Upper lobe of right lung (tissue), 1 donor: ENCODE measurements at regions not wholly inside any gene's neighbourhood (a gene's known extent, or its start where the extent isn't known, plus 50 kb on each side); places are given as distances from the start of the nearest gene placed in this dataset.

ENCODE experiments used
- ATAC-seq: fragments of 200-7000 bp; cut with Tn5 transposase; one replicate; pipeline ENCODE4 v1.9.1; 2020; ENCODE audit warnings: mild to moderate bottlenecking, moderate library complexity
- DNase-seq: peaks from one replicate; pipeline ENCODE4 v3.0.0-alpha.2; 2020
- H3K27ac ChIP-seq: fragments of 200-600 bp; one replicate; pipeline ENCODE4 v1.8.0; 2022
- H3K27me3 ChIP-seq: fragments of 200-600 bp; one replicate; pipeline ENCODE4 v1.8.0; 2022; ENCODE audit warnings: mild to moderate bottlenecking
- H3K36me3 ChIP-seq: fragments of 200-600 bp; one replicate; pipeline ENCODE4 v1.8.0; 2022
- H3K4me1 ChIP-seq: fragments of 200-600 bp; one replicate; pipeline ENCODE4 v1.8.0; 2022
- H3K4me3 ChIP-seq: fragments of 200-600 bp; one replicate; pipeline ENCODE4 v1.8.0; 2022; ENCODE audit warnings: mild to moderate bottlenecking
- H3K9me3 ChIP-seq: fragments of 200-600 bp; one replicate; pipeline ENCODE4 v1.8.0; 2022
- CTCF ChIP-seq: fragments of 200-600 bp; IDR thresholded peaks from one replicate; pipeline ENCODE4 v1.8.0; 2022; ENCODE audit warnings: antibody characterized with exemption
- intact Hi-C: fragments of 100-400 bp; cut with DNase I; formaldehyde crosslinking; loops from one replicate; pipeline ENCODE4 v1.11.0; 2022
- donor health status: DM: no; HTN: yes; CAD: no; lungs with severe emphysema.

DNA sequence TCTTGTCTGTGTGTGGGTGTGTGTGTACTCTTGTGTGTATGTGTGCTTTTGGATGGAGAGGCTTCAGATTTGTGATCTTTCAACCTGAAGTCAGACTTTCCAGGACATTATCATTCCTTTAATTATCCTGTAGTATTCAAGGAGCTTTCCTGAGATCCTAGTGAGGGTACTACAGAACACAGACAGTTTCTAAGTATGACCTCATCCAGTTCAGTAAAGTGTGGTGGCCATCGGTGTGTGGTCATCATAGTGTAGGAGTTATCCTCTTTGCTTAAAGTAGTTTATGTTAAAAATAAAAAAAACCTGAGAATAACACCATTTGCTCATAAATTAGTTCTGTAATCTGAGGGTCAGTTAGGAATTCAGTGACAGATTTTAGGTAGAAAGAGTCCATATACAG is 478.0 kb upstream of the ACTBL2 start:
- ATAC-seq = no peak
- H3K9me3 ChIP-seq = peaks cover under 1% of the 10 kb centered on the region
- intact Hi-C loops = no loop called here
- no peak for DNase-seq
- H3K27ac ChIP-seq = no peak overlapping the region
- H3K27me3 ChIP-seq = no peaks in the 10 kb centered on the region
- TF ChIP-seq CTCF = no peak
- H3K36me3 ChIP-seq = no peaks in the 10 kb centered on the region
- no peaks in the 10 kb centered on the region for H3K4me1 ChIP-seq
- H3K4me3 ChIP-seq = no peak overlapping the region

DNA sequence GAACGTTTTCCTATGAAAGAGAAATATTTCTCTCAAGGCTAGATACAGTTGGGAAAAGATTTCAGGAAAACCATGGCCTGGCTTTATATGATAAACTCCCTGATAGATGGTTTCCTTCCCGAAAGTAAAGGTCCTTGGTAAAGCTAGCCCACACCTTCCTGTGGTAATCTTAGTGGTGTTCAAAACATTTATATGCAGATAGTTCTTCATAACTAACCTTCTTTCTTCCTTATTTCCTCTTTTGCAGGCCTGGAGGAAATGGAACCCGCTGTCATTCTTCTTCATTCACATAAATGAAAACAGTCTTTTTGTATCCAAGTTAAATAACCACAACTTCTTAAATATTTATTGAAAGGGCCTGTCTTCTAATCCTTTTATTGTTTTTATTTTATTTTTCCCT is 474.0 kb upstream of the ACTBL2 start:
- TF ChIP-seq CTCF = no peak
- Histone ChIP-seq H3K4me3 (no peak overlapping the region), H3K27ac (no peak overlapping the region), H3K27me3 (no peaks in the 10 kb centered on the region), H3K4me1 (no peaks in the 10 kb centered on the region), H3K9me3 (no peaks in the 10 kb centered on the region), H3K36me3 (no peaks in the 10 kb centered on the region)
- DNase-seq = no peak
- no peak for ATAC-seq
- intact Hi-C loops = no loop called here

DNA sequence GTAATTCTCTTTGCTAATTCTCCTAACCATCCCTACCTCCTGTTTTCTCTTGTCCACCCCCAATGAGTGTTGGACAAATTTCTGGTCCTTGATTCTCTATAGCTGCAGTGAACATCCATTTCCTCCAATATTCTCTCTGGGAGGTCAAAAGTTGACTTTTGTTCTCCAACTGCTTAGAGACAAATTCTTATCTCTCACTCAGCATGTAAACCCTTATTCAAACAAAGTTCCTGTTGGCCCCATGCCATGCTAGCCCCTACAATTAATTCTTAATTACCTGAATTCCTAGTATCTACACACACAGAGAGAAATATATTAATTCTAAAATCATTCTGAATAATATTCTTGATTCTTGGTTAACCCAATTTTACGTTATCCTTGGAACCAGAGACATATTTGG is 472.9 kb upstream of the ACTBL2 start:
- TF ChIP-seq CTCF = no peak
- Histone ChIP-seq H3K36me3 (no peaks in the 10 kb centered on the region), H3K27ac (no peak overlapping the region), H3K27me3 (no peaks in the 10 kb centered on the region), H3K9me3 (no peaks in the 10 kb centered on the region), H3K4me3 (no peak overlapping the region), H3K4me1 (no peaks in the 10 kb centered on the region)
- intact Hi-C loops = no loop called here
- ATAC-seq (no peak), DNase-seq (no peak)

DNA sequence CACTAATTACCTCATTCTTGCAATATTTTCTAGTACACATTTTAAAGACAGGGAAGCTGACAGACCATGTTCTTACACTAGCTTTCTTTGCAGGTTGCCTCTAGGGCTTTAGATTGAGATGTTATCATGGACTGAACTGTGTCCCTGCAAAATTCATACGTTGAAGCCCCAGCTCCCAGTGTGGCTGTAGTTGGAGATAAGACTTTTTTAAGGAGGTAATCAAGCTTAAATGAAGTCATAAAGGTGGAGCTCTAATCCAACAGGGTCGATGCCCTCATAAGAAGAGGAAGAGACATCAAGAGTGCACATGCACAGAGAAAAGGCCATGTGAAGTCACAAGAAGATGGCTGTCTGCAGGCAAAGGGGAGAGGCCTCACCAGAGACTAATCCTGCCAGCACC is 471.2 kb upstream of the ACTBL2 start:
- no peak overlapping the region for H3K27ac ChIP-seq
- H3K27me3 ChIP-seq = no peaks in the 10 kb centered on the region
- no peak for DNase-seq
- ATAC-seq = no peak
- intact Hi-C loops = no loop called here
- TF ChIP-seq CTCF = no peak
- no peaks in the 10 kb centered on the region for H3K36me3 ChIP-seq
- no peaks in the 10 kb centered on the region for H3K4me1 ChIP-seq
- H3K9me3 ChIP-seq = no peaks in the 10 kb centered on the region
- no peak overlapping the region for H3K4me3 ChIP-seq

GRCh38 chr5:57950616-57951228 is 468.1 kb upstream of the ACTBL2 start:
- intact Hi-C loops = no loop called here
- Histone ChIP-seq H3K27ac (no peak overlapping the region), H3K4me1 (no peaks in the 10 kb centered on the region), H3K36me3 (no peaks in the 10 kb centered on the region), H3K27me3 (no peaks in the 10 kb centered on the region), H3K9me3 (no peaks in the 10 kb centered on the region), H3K4me3 (no peak overlapping the region)
- DNase-seq (no peak), ATAC-seq (no peak)
- TF ChIP-seq CTCF = no peak

- Histone ChIP-seq H3K9me3 (no peaks in the 10 kb centered on the region), H3K4me3 (no peak overlapping the region), H3K4me1 (no peaks in the 10 kb centered on the region), H3K27ac (no peak overlapping the region), H3K36me3 (no peaks in the 10 kb centered on the region), H3K27me3 (no peaks in the 10 kb centered on the region)
- intact Hi-C loops = no loop called here
- DNase-seq (no peak), ATAC-seq (no peak)
- no peak for TF ChIP-seq CTCF
Observed at GRCh38 chr5:57948091-57948490, 465.5 kb upstream of the ACTBL2 start.
